Bronchial epithelial cell (primary cell): ENCODE measurements at regions not wholly inside any gene's neighbourhood (a gene's known extent, or its start where the extent isn't known, plus 50 kb on each side); places are given as distances from the start of the nearest gene placed in this dataset.
"Not testable (repeated sequence)": the region's sequence is repeated elsewhere in the genome, so short reads cannot be mapped to it uniquely, and the experiment has no call there.

Experiments used
- DNase-seq: peaks from one replicate; pipeline ENCODE4 v3.0.0-alpha.2; 2010; ENCODE audit warnings: low read depth
- FAIRE-seq: peaks from 2 replicates; lab custom pipeline; 2011; peaks lifted over from hg19 to GRCh38; lab: Jason Lieb, UNC
- H3K27me3 ChIP-seq: 2 replicates; pipeline ENCODE4 v1.5.1; 2011; ENCODE audit warnings: low read length; ENCODE audit not compliant: control insufficient read depth, insufficient read depth
- H3K36me3 ChIP-seq: 2 replicates; pipeline ENCODE4 v1.5.1; 2011; ENCODE audit warnings: low read length; ENCODE audit not compliant: control insufficient read depth, insufficient read depth
- H3K4me3 ChIP-seq: 2 replicates; pipeline ENCODE4 v1.5.1; 2011; ENCODE audit warnings: mild to moderate bottlenecking, low read depth, low read length, control low read depth
- TF ChIP-seq, protein P1 (sequence below): IDR thresholded peaks from 2 replicates; pipeline ENCODE4 v1.5.1; 2011; ENCODE audit warnings: mild to moderate bottlenecking, moderate library complexity, low read length, control low read depth, inconsistent platforms; ENCODE audit not compliant: insufficient read depth, severe bottlenecking

DNA sequence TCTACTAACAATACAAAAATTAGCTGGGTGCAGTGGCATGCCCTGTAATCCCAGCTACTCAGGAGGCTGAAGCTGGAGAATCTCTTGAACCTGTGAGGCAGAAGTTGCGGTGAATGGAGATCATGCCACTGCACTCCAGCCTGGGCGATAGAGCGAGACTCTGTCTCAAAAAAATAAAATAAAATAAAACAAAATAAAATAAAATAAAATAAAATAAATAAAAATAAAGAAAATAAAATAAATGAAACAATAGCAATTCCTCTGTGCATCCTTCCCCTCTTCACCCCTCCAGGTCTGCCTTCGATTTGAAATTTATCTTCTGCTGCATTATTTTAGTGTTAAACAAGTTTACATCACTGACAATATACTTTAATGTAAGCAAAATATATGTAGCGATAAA, 63.0 kb upstream of the UXS1 start:
- TF ChIP-seq, protein P1, sequence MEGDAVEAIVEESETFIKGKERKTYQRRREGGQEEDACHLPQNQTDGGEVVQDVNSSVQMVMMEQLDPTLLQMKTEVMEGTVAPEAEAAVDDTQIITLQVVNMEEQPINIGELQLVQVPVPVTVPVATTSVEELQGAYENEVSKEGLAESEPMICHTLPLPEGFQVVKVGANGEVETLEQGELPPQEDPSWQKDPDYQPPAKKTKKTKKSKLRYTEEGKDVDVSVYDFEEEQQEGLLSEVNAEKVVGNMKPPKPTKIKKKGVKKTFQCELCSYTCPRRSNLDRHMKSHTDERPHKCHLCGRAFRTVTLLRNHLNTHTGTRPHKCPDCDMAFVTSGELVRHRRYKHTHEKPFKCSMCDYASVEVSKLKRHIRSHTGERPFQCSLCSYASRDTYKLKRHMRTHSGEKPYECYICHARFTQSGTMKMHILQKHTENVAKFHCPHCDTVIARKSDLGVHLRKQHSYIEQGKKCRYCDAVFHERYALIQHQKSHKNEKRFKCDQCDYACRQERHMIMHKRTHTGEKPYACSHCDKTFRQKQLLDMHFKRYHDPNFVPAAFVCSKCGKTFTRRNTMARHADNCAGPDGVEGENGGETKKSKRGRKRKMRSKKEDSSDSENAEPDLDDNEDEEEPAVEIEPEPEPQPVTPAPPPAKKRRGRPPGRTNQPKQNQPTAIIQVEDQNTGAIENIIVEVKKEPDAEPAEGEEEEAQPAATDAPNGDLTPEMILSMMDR: no peak
- H3K4me3 ChIP-seq: no peak overlapping the region
- FAIRE-seq: no peak
- DNase-seq: no peak
- no peaks in the 10 kb centered on the region for H3K36me3 ChIP-seq
- no peaks in the 10 kb centered on the region for H3K27me3 ChIP-seq

DNA sequence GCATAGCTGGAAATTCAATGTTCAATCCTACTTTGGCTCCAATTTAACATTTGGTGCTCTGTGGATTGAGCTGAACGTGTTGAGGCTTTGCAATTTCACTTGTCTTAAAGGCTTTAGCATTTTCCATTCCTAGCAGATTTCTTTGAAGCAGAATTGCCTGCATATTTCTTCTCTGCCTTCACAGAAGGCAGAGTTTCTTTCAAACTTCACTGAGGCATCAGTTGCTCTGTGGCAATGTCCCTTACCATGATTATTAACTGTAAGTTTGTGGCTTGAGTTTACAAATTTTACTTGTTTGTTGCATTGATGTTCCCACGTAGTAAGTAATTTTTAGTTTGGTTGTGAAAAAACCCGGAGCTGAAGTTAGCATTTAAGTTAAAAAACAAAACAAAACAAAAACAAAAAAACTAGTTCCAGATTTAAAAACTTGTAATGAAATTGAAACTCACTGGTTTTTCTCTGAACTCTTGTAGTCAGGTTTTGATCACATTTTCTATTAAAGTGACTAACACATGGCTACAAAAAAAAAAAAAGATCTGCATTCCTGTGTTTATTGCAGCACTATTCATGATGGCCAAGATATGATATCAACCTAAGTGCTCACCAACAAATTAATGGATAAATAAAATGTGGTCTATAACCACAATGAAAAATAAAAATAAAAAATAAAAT, 55.2 kb upstream of the UXS1 start:
- DNase-seq, H3K36me3 ChIP-seq, FAIRE-seq, H3K27me3 ChIP-seq, H3K4me3 ChIP-seq: not testable (repeated sequence)

DNA sequence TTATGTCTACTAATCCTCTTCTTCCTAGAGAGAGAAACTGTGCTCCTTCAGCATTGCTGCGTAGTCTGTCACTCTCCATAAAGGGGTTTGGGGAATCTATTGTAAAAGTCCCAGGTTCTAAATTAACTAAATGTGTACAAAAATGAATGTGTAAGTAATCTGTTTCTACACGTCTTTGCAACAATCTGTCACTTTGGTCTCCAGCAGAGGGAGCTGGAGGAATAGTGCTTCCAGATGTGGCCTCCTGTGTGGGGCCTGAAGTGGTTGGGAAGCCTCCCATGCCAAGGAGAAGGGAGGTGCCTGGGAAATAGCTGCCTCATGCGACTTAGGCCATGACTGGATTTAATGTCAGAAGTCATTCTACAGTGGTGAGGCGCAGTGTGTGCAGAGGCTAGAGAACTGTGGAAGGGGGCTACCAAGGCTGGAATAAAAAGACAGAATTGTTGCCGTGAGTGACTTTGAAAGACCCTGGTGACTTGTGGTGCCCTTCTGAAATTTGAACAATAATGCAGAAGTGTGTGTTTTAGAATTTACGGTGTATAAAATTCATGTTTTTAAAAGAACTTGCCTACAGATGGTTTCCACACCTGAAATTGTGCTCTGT, 54.5 kb upstream of the UXS1 start:
- TF ChIP-seq, protein P1: peak; percentile 7
- not testable (repeated sequence) for FAIRE-seq, H3K27me3 ChIP-seq, H3K36me3 ChIP-seq, DNase-seq, H3K4me3 ChIP-seq
